PFSK-1 (cell line): ENCODE measurements at regions not wholly inside any gene's neighbourhood (a gene's known extent, or its start where the extent isn't known, plus 50 kb on each side); places are given as distances from the start of the nearest gene placed in this dataset.

Experiments
- FOXP2 ChIP-seq: optimal IDR thresholded peaks from 2 replicates; pipeline ENCODE3; 2011; ENCODE audit warnings: borderline replicate concordance, control low read depth, inconsistent platforms; ENCODE audit not compliant: insufficient read depth; ENCODE audit errors: extremely low read length, extremely low read depth
- POLR2AphosphoS5 ChIP-seq: IDR thresholded peaks from 2 replicates; pipeline ENCODE4 v1.6.1; 2012; ENCODE audit warnings: low read depth, mild to moderate bottlenecking, control low read depth, low read length, moderate library complexity
- REST ChIP-seq, 2 experiments: IDR thresholded peaks; 2 replicates each; pipeline versions ENCODE4 v1.6.1 to v1.8.0; 2011 to 2012; ENCODE audit warnings: low read depth in 2 of 2, low read length in 2 of 2, control low read depth in 1 of 2, inconsistent platforms in 1 of 2, mild to moderate bottlenecking in 1 of 2, moderate library complexity in 1 of 2; ENCODE audit not compliant: insufficient read depth in 1 of 2
- SIN3A ChIP-seq: IDR thresholded peaks from 2 replicates; pipeline ENCODE4 v1.6.1; 2012; ENCODE audit warnings: mild to moderate bottlenecking, low read length, moderate library complexity, borderline replicate concordance; ENCODE audit not compliant: insufficient read depth
- TAF1 ChIP-seq: IDR thresholded peaks from 2 replicates; pipeline ENCODE4 v1.6.1; 2012; ENCODE audit warnings: low read length, control low read depth, borderline replicate concordance; ENCODE audit not compliant: insufficient read depth

- TF ChIP-seq FOXP2 (no peak), REST (IDR thresholded peaks at IDR 0.05; ENCODE audit: insufficient read depth in 1 of 2, low read depth in 2 of 2, low read length in 2 of 2) (no peak), POLR2AphosphoS5 (no peak), TAF1 (no peak), SIN3A (no peak)
Measured at GRCh38 chr16:26791169-26791568, 275.6 kb upstream of the C16orf82 start.

GRCh38 chr16:26795184-26795583 lies 271.5 kb upstream of the C16orf82 start:
- TF ChIP-seq FOXP2 (no peak), POLR2AphosphoS5 (no peak), TAF1 (no peak), REST (IDR thresholded peaks at IDR 0.05; ENCODE audit: insufficient read depth in 1 of 2, low read depth in 2 of 2, low read length in 2 of 2) (no peak), SIN3A (no peak)

GRCh38 chr16:26801628-26802027 lies 265.1 kb upstream of the C16orf82 start:
- TF ChIP-seq REST (IDR thresholded peaks at IDR 0.05; ENCODE audit: insufficient read depth in 1 of 2, low read depth in 2 of 2, low read length in 2 of 2), result no peak
- no peak for TF ChIP-seq TAF1
- no peak for TF ChIP-seq FOXP2
- TF ChIP-seq POLR2AphosphoS5, result no peak
- no peak for TF ChIP-seq SIN3A

GRCh38 chr16:26802440-26802839 lies 264.3 kb upstream of the C16orf82 start:
- no peak for TF ChIP-seq POLR2AphosphoS5
- TF ChIP-seq FOXP2, result no peak
- no peak for TF ChIP-seq SIN3A
- no peak for TF ChIP-seq TAF1
- no peak for TF ChIP-seq REST (IDR thresholded peaks at IDR 0.05; ENCODE audit: insufficient read depth in 1 of 2, low read depth in 2 of 2, low read length in 2 of 2)

GRCh38 chr16:26802965-26803364 lies 263.8 kb upstream of the C16orf82 start:
- no peak for TF ChIP-seq POLR2AphosphoS5
- TF ChIP-seq FOXP2, result no peak
- TF ChIP-seq TAF1, result no peak
- no peak for TF ChIP-seq REST (IDR thresholded peaks at IDR 0.05; ENCODE audit: insufficient read depth in 1 of 2, low read depth in 2 of 2, low read length in 2 of 2)
- no peak for TF ChIP-seq SIN3A
